Stimulated activated CD4-positive, alpha-beta T cell treated with anti-CD3 and anti-CD28 coated beads, TNF-alpha, amount 100 ng/mL, for 24 hours (primary cell): ENCODE measurements at regions not wholly inside any gene's neighbourhood (a gene's known extent, or its start where the extent isn't known, plus 50 kb on each side); places are given as distances from the start of the nearest gene placed in this dataset.

Source experiments
- DNase-seq, 3 experiments: peaks; one replicate each; pipeline ENCODE4 v3.0.0-alpha.2; 2020; ENCODE audit warnings: low read depth in 3 of 3

DNA sequence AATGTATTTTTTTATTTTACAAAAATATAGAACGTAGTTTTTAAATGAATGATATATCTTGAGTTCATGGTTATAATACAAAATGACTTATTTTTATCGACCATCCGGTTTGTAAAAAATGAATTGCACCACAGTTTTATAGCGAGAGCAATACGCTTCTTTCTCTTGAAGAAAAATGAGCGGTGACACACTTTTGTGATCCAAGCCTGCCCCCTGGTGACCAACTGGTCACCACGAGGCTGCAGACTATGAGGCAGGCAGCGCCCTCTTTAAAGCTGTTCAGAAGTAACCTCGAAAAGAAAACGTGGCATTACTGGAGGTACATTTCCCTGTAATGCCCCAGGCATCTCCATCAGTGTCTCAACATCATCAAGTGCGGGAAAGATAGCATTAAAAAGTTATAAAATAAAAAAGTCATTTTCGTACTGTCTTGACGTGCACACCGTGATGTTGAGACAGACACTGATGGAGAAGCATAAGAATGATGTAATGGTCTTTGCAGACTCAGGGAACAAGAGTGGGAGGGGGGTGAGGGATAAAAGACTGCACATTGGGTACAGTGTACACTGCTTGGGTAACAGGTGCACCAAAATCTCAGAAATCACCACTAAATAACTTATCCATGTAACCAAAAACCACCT is 734.2 kb upstream of the ADAMTS5 start:
- peak; percentile 2 to 58 (median 29) for DNase-seq

DNA sequence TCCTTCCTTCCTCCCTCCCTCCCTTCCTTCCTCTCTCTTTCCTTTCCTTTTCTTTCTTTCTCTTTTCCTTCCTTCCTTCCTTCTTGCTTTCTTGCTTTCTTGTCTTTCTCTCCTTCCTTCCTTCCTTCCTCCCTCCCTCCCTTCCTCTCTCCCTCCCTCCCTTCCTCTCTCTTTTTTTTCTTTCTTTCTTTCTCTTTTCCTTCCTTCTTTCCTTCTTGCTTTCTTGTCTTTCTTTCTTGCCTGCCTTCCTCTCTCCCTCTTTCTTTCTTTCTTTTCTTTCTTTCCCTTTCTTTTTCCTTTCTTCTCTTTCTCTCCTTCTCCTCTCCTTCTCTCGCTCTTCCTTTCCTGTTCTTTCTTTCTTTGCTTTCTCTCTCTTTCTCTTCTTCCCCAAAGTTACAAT is 728.4 kb upstream of the ADAMTS5 start:
- no peak for DNase-seq

DNA sequence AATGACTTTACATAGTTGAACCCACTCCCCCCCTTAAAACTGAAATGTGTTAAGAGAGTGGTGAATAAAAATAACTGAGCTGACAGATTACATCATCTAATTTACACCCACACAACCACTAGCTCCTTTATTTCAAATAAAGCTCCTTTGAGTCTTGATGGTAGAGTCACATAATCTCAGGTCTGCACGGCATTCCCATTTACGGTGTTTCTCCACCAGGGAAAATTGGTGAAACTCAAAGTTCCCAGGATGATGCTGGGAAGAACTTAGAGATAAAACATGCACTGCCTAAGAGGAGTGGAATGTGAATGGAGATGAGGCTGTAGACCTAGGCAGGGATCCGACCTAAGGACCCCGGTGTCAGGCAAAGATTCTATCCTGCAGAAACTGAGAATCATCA is 727.8 kb upstream of the ADAMTS5 start:
- DNase-seq = no peak

DNA sequence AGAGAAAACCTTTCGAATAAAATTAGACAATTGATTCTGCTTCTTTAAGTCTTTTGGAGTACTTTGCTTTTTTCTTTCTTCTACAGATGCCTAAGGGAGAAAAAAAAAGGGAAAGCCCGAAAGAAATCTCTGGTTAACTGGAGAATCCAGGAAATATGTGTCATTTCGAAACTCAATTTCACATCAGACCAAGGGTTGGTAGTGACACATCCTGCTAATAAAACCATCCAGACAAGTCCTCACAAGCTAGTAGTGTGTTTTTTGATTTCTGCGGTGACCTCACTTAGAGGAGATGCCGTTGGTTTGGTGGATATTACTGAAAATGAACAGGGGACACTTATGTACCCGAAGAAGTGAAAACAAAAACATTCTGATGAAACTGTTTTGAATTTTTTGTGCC is 726.5 kb upstream of the ADAMTS5 start:
- DNase-seq = no peak

DNA sequence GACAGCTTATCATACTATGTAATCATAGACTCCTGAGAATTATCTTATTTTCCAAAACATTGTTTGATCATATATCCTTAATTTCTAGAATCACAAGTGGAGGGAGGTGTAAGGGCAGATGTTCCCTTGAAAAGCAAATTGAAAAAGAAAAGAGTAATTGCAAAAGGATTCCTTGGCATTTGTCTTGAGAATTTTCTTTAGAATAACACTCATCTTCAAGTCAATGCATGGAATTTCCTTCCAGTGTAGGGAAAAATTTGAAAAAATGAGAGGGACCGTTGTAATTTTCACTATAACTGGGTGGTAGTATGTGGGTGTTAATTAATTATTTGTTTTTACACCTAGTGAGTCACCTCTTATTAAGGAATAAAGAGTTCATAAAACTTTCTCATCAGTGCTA is 724.6 kb upstream of the ADAMTS5 start:
- no peak for DNase-seq

DNA sequence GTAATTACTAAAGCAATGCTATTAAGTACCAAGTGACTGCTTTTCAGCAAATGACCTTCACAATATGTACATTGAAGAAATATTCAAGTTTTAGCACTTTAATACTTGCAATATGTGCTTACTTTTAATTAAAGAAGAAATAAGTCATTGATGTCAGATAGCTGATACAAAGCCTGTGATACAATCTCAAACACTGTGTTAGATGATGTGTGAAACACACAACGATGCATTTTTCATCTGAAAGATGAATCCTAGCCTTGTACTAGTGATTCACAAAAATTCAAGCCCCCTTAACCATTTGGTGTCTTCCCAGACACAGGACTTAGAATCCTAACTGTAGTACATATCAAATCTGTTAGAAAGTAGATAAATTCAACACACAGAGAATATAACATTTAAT is 724.1 kb upstream of the ADAMTS5 start:
- DNase-seq = no peak

DNA sequence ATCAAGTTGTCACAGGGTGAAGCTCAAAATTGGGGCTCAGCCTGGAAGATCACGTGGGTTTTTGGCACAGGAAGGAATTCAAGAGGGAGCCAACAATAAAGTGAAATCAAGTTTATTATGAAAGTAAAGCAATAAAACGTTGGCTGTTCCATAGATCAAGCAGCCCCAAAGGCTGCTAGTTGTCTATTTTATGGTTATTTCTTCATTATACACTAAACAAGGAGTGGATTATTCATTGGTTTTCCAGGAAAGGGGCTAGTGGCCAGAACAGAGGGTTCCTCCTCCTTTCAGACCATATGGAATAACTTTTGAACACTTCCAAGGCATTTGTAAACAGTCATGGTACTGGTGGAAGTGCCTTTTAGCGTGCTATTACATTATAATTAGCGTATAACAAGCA is 723.5 kb upstream of the ADAMTS5 start:
- no peak for DNase-seq

DNA sequence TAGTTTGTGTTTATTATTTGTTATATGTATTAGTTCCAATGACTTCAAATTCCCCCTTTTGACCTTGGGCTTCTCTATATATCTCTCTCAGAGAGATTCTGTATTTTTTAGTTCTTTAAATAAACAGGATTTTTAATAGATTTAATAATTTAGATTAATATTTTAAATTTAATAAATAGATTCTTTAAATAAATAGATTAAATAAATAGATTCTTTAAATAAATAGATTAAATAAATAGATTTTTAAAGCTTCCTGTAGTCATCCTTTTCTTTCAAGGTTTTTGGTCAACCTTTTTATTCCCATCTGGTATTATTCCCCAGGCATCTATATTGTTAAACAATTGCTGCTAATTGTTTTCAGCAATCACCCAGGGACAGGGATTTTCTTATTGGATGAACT is 721.9 kb upstream of the ADAMTS5 start:
- no peak for DNase-seq

DNA sequence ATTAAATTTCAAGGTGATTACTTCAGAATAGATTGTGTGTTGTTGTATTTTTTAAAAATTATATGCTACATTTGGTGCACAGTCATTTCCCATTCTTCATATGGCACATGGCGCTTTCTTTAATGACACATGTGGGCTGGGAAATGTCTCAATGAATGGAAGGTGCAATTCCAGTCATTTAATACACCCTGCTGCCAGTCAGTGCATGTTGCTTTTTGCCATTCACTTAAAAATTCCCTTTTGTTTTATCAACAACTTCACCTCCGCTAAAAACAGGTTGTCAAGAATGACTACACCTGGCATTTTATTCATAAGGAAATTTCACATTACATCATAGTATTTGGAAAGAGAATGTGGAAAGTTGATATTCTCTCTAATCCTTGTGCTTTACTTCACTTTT is 716.4 kb upstream of the ADAMTS5 start:
- DNase-seq = no peak

DNA sequence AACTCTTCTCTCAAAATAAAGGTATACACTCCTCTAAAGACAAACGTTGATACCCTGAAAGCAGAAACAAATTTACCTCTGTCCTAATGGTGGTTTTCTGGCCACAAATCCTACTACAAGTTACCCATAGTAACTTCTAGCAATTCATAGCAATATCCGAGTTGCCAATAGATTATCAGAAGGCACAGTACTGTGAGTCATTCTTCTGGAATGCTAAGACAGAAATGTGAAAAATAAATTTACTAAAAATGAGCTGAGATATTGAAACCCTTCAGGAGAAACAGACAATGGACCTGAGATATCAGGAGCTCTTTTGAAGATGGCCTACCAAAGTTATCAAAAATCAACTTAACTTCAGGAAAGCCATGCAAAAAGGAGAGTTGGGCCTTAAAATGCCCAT is 715.0 kb upstream of the ADAMTS5 start:
- DNase-seq = no peak

DNA sequence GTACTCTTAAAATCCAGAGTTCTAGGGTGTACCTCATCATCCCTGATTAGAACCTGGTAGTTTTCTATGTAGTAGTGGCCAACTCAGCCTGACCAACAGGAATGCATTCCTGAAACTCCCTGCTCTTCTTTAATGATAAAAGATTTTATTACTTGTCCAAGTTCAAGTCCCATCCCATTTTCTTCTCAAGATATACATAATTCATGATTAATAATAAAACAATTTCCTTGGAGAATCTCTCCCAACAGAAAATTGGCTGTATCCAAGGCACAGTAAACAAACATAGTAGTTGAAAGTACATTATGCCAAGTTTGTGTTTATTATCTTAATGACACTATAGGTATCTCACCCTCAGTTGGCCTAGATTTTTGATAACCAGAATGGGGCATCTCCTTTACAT is 714.1 kb upstream of the ADAMTS5 start:
- DNase-seq = no peak

DNA sequence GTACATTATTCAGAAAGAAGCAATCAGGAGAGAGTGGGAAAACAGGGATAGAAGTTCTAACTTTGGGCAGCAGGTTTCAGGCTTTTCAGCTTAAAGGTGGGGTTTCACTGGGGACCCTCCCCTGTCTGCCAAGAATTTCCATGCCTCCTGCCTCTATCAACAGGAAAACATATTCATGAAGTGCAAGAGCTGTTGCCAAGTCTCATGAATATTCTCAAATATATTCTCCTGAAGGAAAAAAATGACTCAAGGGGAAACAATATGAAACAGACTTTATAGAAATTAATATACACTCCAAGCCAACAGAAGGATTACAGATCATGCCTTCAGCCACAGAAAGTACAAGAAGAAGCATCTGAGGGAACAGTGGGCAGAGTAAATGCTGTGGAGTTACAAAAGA is 713.3 kb upstream of the ADAMTS5 start:
- no peak for DNase-seq

DNA sequence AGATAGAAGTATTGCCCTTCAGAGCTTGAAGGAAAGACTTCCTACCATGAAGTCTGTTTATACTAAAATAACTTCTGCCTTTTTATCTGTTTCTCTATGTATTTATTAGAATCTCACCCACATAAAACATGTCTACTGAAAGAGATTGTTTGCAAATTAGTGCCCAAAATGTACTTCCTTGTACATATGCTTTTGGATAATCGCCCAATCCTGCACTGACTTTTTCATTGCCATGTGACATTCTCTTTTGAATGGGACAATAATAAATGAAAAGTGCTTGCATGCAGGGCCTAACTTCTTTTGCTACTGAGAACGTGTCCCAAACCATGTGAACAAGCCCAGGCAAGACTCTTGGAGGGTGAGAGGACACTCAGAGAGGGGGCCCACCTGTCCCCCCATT is 711.6 kb upstream of the ADAMTS5 start:
- no peak for DNase-seq

DNA sequence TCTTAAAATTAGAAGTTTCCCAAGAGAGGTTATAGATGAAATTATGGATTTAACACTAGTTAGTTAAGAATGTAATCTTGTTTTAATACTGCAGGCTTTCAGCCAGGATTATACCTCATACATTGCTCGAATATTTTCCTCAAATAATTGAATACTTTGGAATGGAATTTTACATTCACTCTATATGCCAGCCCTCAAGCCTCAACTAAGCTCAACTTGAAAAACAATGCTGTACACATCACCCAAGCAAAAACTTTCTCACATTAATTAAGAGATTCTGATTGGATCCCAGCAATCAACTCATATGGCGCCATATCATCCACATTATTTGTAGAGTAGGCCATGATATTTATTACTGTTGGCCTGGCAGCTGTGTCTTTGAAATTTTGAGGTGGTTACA is 710.7 kb upstream of the ADAMTS5 start:
- DNase-seq = no peak

DNA sequence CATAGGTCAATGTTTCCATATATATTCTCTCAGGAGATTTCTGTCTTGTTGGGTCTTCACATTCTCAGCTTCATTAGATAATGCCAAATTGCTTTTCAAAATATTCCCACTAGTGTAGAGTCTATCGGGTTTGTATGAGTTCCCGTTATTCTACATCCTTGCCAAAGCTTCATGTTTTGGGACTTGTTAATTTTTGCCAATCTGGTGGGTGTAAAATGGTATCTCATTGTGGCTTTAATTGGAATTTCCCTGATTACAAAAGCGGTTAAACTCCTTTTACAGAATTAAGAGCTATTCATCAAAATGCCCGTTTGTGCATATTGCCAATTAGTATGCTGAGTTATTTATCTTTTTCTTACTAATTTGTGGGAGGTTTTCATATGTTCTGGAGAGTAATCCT is 708.4 kb upstream of the ADAMTS5 start:
- no peak for DNase-seq

DNA sequence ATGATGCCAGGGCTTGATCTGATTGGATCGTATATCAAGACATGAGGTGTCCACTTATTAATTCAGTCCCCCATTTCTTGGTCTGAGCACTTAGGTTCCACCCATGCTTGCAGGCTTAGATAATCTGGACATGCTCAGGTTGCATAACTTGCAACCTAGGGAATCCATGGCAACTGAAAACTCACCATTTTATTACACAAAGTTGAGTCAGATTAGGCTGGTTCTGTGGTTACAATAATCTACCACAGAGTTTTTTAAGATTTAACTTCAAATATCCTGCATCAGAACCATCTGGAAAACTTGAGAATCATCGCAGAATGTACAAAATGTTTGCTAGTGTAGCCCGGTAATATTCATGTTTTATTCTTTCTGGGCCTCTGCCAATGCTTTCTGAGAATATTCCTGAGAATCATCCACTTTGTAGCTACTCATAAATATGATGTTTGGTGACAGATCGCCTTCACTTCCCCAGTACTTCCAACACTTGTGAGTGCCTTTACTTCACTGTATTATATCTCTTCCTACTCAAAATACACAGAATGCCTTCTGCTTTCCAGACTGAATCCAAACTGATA is 707.2 kb upstream of the ADAMTS5 start:
- DNase-seq = no peak

DNA sequence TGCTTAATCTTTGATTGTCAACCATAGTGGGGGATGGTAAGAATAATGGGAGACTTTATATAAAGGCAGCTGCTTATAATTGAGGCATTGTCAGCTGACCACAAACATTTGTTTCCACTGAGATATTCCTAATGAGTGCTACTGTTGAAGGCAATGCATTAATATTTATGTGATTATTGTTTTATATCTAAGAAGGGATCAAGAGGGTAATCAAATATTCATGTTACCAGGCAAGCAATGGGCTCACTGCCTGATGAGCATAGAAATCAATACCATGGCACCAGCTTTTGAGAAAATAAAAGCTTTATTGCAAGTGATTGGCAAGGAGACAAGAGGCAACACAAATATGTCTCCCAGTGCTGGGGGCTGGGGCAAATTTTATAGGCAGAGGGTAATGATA is 706.7 kb upstream of the ADAMTS5 start:
- DNase-seq = no peak

DNA sequence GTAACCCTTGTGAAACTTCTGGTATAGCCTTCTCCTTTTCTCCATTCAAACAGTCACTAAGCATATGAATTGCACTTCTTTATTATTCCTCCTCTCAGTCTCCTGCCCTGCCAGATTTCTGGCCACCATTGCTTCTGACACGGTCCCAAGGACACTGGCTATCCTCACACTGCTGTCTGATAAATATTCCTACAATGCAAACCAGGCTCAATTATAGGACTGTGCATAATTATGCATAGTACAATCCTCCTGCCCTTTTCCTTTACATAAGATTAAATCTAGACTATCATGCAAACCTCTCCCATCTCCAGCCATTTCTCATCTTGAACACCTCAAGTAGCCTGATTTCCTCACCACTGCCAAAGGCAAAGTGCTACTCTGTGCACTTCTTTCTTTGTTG is 704.3 kb upstream of the ADAMTS5 start:
- DNase-seq = no peak

DNA sequence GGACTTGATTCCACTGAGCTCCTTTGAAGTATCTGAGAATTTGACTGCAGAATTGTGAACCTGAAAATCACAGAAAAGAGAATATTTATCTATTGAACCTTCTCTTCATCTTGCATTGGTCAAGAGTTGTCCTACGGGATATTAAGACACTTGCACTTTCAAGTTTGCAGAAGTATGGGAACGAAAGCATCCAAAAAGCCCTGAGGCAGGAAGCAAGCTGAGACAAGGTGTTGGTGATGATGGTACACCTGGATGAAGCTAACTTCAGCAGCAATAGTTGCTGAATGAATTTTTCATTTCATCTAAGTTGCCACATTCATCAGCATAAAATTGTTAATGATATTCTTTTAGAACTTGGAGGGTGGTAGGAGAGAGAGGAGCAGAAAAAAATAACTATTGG is 686.6 kb upstream of the ADAMTS5 start:
- no peak for DNase-seq

DNA sequence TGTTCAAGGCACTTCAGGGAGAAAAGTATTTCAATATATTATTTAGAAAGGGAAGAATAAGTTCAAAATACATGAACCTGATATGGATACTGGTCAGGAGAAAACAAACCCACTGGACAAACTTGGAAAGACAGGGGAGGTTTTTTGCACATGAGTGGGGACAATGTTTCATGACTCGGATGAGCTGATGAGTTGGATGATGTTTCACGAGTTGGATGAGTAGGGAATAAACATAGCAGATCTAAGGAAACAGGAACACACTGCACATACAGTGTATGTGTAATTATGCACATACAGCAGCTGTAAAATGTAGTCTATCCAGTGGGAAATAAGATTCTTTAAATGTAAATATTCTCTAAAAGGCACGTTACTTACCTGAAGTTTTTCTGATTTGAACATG is 682.9 kb upstream of the ADAMTS5 start:
- DNase-seq = no peak

DNA sequence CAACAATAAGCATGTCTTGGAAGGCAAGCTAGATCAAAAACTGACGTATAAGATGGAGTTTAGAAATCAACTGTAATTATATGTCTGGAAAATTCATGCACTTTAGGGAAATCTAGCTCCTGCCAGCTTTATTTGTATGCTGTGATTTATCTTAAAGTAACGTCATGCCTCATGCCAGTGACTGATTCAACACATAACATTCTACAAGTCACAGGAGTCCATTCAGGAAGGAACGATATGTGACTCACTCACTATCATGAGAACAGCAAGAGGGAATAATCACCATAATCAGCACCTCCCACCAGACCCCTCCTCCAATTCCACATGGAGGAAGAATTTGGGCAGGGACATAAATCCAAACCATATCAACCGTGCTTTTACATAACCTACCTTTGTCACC is 682.4 kb upstream of the ADAMTS5 start:
- no peak for DNase-seq

DNA sequence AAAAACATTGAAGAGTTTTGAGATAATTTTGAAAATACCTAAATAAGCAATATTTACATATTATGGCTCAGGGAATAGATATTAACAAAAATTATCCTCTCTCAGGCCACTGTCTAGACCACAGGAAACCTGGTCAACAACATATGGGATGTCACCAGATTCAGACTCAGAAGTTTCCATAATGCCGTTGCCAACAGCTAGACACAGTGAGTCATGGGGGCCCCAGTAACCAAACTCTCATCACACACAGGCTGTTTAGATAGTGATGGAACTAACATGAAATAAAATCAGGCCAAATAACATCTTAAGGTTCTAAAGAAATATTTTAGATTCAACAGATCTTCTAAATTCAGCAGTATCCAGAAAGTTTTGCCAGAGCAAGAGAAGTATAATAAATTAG is 681.7 kb upstream of the ADAMTS5 start:
- DNase-seq = no peak

DNA sequence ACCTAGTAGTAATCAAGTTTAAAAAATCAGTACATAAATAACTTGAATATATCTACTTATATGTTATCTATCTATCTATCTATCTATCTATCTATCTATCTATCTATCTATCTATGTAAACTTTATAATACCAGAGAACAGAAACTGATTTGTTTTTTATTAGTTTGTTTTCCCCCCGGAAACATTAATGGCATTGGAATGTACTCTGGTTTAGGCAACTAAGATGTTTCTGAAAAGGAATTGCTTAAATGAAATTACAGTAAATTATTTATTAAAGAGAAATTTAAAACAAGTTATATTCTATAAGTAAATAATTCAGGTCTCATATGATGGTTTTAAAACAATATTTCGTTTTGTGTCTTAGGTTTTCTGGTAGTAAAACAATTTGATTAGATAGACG is 681.0 kb upstream of the ADAMTS5 start:
- no peak for DNase-seq

DNA sequence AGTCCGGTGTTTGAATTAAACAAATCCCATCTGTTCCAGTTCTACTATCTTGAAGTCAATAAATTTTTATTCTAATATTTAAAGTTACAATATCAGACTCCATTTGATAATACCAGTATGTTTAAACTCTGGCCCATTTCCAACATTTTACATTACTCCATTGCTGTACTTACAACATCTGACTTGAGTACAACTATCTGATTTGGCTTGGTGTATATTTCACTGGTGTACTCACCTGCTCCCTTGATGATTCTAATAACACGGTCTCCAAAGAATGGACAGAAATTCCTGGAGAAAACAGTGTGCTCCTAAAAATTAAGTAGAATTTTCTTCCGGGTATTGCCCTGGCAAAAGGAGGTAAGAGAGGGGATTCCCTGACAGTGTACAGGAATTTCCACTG is 680.5 kb upstream of the ADAMTS5 start:
- no peak for DNase-seq
